IMR-90 (cell line): ENCODE measurements at regions not wholly inside any gene's neighbourhood (a gene's known extent, or its start where the extent isn't known, plus 50 kb on each side); places are given as distances from the start of the nearest gene placed in this dataset.

ENCODE experiments used
- BHLHE40 ChIP-seq: fragments of 150-350 bp; IDR thresholded peaks from 2 replicates; pipeline ENCODE4 v1.6.1; 2016; ENCODE audit warnings: mild to moderate bottlenecking, low read depth, low read length
- MAFK ChIP-seq: IDR thresholded peaks from 2 replicates; pipeline ENCODE4 v1.6.1; 2012; ENCODE audit warnings: low read depth, low read length, improper control_type of control experiment
- MAZ ChIP-seq: IDR thresholded peaks from 2 replicates; pipeline ENCODE4 v1.6.1; 2012; ENCODE audit warnings: low read depth, mild to moderate bottlenecking, low read length, improper control_type of control experiment, moderate library complexity, borderline replicate concordance
- POLR2A ChIP-seq: IDR thresholded peaks from 2 replicates; pipeline ENCODE4 v1.6.1; 2012; ENCODE audit warnings: mild to moderate bottlenecking, low read depth, low read length
- RAD21 ChIP-seq: IDR thresholded peaks from 2 replicates; pipeline ENCODE4 v1.6.1; 2012; ENCODE audit warnings: low read length, improper control_type of control experiment
- RFX5 ChIP-seq: IDR thresholded peaks from 2 replicates; pipeline ENCODE4 v1.8.0; 2012; ENCODE audit warnings: low read depth, mild to moderate bottlenecking, low read length, moderate library complexity
- SMC3 ChIP-seq: fragments of 150-350 bp; IDR thresholded peaks from 2 replicates; pipeline ENCODE4 v1.6.1; 2016; ENCODE audit warnings: low read depth, mild to moderate bottlenecking, antibody characterized with exemption, low read length, moderate library complexity
- TF ChIP-seq, protein P1 (sequence below): fragments of 150-350 bp; IDR thresholded peaks from 2 replicates; pipeline ENCODE4 v1.6.1; 2017; ENCODE audit warnings: mild to moderate bottlenecking, antibody characterized with exemption, low read length, low read depth
- TF ChIP-seq, protein P2 (sequence below): conservative IDR thresholded peaks from 2 replicates; pipeline ENCODE4 v1.5.1; 2012; ENCODE audit warnings: mild to moderate bottlenecking, low read depth, low read length, improper control_type of control experiment

DNA sequence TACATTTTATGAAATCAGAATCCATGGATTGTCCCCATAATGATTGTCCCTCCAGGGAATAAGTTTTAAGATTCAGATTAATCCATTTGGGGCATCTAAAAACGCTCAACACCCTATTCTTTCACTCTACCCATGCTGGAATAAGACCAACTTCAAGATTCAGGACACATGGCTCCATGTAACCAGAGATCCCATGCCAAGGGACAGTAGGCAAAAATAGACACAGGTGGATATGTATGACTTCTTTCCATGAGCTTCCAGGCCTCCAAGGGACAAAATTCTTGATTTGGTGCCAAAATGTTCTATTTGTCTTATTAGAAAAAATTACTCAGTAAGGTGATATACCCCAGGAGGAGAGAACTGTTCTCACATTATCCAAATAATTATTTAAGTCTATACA, 178.8 kb downstream of the NRIP1 start:
- TF ChIP-seq MAZ (no peak), RAD21 (no peak), MAFK (no peak), BHLHE40 (no peak), SMC3 (no peak), RFX5 (no peak), POLR2A (no peak)
- TF ChIP-seq, protein P1, sequence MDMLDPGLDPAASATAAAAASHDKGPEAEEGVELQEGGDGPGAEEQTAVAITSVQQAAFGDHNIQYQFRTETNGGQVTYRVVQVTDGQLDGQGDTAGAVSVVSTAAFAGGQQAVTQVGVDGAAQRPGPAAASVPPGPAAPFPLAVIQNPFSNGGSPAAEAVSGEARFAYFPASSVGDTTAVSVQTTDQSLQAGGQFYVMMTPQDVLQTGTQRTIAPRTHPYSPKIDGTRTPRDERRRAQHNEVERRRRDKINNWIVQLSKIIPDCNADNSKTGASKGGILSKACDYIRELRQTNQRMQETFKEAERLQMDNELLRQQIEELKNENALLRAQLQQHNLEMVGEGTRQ, result no peak
- TF ChIP-seq, protein P2, sequence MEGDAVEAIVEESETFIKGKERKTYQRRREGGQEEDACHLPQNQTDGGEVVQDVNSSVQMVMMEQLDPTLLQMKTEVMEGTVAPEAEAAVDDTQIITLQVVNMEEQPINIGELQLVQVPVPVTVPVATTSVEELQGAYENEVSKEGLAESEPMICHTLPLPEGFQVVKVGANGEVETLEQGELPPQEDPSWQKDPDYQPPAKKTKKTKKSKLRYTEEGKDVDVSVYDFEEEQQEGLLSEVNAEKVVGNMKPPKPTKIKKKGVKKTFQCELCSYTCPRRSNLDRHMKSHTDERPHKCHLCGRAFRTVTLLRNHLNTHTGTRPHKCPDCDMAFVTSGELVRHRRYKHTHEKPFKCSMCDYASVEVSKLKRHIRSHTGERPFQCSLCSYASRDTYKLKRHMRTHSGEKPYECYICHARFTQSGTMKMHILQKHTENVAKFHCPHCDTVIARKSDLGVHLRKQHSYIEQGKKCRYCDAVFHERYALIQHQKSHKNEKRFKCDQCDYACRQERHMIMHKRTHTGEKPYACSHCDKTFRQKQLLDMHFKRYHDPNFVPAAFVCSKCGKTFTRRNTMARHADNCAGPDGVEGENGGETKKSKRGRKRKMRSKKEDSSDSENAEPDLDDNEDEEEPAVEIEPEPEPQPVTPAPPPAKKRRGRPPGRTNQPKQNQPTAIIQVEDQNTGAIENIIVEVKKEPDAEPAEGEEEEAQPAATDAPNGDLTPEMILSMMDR, result no peak
